NCI-H748 (cell line): ENCODE measurements at regions not wholly inside any gene's neighbourhood (a gene's known extent, or its start where the extent isn't known, plus 50 kb on each side); places are given as distances from the start of the nearest gene placed in this dataset.
A peak's percentile ranks its signal among the peaks of the same experiment; 100 is the strongest.
"Not testable (repeated sequence)": the region's sequence is repeated elsewhere in the genome, so short reads cannot be mapped to it uniquely, and the experiment has no call there.

ENCODE experiments used
- DNase-seq: peaks from one replicate; lab custom pipeline; 2025; ENCODE audit not compliant: unreplicated experiment; lab: John Stamatoyannopoulos, UW

GRCh38 chr9:73095425-73095824 lies 56.2 kb upstream of the ANXA1 start:
- DNase-seq, result no peak

GRCh38 chr9:73093740-73094379 lies 57.8 kb upstream of the ANXA1 start:
- no peak for DNase-seq

GRCh38 chr9:73093016-73093739 lies 58.5 kb upstream of the ANXA1 start:
- DNase-seq, result no peak

- DNase-seq, result peak; percentile 29
These were observed 59.8 kb upstream of the ANXA1 start for GRCh38 chr9:73091909-73092308.

GRCh38 chr9:73090214-73090613 lies 61.5 kb upstream of the ANXA1 start:
- no peak for DNase-seq

GRCh38 chr9:73089304-73089985 lies 62.2 kb upstream of the ANXA1 start:
- no peak for DNase-seq

- not testable (repeated sequence) for DNase-seq
These were observed 63.8 kb upstream of the ANXA1 start for GRCh38 chr9:73087876-73088275.

GRCh38 chr9:73083519-73083918 lies 68.1 kb upstream of the ANXA1 start:
- DNase-seq, result no peak

GRCh38 chr9:73081979-73082657 lies 69.5 kb upstream of the ANXA1 start:
- DNase-seq, result peak; percentile 59

- no peak for DNase-seq
These were observed 71.5 kb upstream of the ANXA1 start for GRCh38 chr9:73080110-73080694.

- peak; percentile 38 for DNase-seq
These were observed 72.3 kb upstream of the ANXA1 start for GRCh38 chr9:73079326-73079725.

- no peak for DNase-seq
These were observed 74.0 kb upstream of the ANXA1 start for GRCh38 chr9:73077625-73078030.

GRCh38 chr9:73076970-73077369 lies 74.7 kb upstream of the ANXA1 start:
- DNase-seq, result no peak

GRCh38 chr9:73074176-73074708 lies 77.4 kb upstream of the ANXA1 start:
- DNase-seq, result no peak

GRCh38 chr9:73073337-73074175 lies 78.1 kb upstream of the ANXA1 start:
- no peak for DNase-seq

- no peak for DNase-seq
These were observed 84.6 kb upstream of the ANXA1 start for GRCh38 chr9:73067074-73067473.

GRCh38 chr9:73065439-73065838 lies 86.2 kb upstream of the ANXA1 start:
- DNase-seq, result no peak

- no peak for DNase-seq
These were observed 87.3 kb upstream of the ANXA1 start for GRCh38 chr9:73064315-73064714.

GRCh38 chr9:73061146-73061545 lies 90.5 kb upstream of the ANXA1 start:
- no peak for DNase-seq

- DNase-seq, result no peak
These were observed 92.4 kb upstream of the ANXA1 start for GRCh38 chr9:73059247-73059646.
